HFFc6 (cell line): ENCODE measurements at regions not wholly inside any gene's neighbourhood (a gene's known extent, or its start where the extent isn't known, plus 50 kb on each side); places are given as distances from the start of the nearest gene placed in this dataset.
"Not testable (repeated sequence)": the region's sequence is repeated elsewhere in the genome, so short reads cannot be mapped to it uniquely, and the experiment has no call there.

ENCODE experiments used
- DNase-seq: peaks from one replicate; pipeline ENCODE4 v3.0.0-alpha.2; 2018
- H3K27ac Mint-ChIP-seq: 2 replicates; pipeline ENCODE4 v1.8.0; 2020; ENCODE audit warnings: mild to moderate bottlenecking, mixed read lengths
- H3K27me3 Mint-ChIP-seq: 2 replicates; pipeline ENCODE4 v1.8.0; 2021; ENCODE audit warnings: mild to moderate bottlenecking, moderate library complexity, mixed read lengths; ENCODE audit not compliant: insufficient read depth
- H3K36me3 Mint-ChIP-seq: 2 replicates; pipeline ENCODE4 v1.8.0; 2021; ENCODE audit warnings: low read depth, mixed read lengths
- H3K4me1 Mint-ChIP-seq: 2 replicates; pipeline ENCODE4 v1.8.0; 2020; ENCODE audit warnings: low read depth, mixed read lengths
- H3K4me3 Mint-ChIP-seq: 2 replicates; pipeline ENCODE4 v1.8.0; 2020; ENCODE audit warnings: mild to moderate bottlenecking, moderate library complexity, mixed read lengths
- H3K9me3 Mint-ChIP-seq: 2 replicates; pipeline ENCODE4 v1.8.0; 2020; ENCODE audit warnings: mild to moderate bottlenecking, mixed read lengths
- TF ChIP-seq, protein P1 (sequence below): fragments of 200-600 bp; sonication (generic); IDR thresholded peaks from 2 replicates; pipeline ENCODE4 v1.5.0; 2021; ENCODE audit warnings: antibody characterized with exemption, mild to moderate bottlenecking

- Mint-ChIP-seq H3K27ac (no peak overlapping the region), H3K4me3 (no peak overlapping the region), H3K4me1 (no peaks in the 10 kb centered on the region), H3K36me3 (no peaks in the 10 kb centered on the region), H3K27me3 (no peaks in the 10 kb centered on the region; the same call in 1 of the 2 replicates), H3K9me3 (no peaks in the 10 kb centered on the region)
- TF ChIP-seq, protein P1, sequence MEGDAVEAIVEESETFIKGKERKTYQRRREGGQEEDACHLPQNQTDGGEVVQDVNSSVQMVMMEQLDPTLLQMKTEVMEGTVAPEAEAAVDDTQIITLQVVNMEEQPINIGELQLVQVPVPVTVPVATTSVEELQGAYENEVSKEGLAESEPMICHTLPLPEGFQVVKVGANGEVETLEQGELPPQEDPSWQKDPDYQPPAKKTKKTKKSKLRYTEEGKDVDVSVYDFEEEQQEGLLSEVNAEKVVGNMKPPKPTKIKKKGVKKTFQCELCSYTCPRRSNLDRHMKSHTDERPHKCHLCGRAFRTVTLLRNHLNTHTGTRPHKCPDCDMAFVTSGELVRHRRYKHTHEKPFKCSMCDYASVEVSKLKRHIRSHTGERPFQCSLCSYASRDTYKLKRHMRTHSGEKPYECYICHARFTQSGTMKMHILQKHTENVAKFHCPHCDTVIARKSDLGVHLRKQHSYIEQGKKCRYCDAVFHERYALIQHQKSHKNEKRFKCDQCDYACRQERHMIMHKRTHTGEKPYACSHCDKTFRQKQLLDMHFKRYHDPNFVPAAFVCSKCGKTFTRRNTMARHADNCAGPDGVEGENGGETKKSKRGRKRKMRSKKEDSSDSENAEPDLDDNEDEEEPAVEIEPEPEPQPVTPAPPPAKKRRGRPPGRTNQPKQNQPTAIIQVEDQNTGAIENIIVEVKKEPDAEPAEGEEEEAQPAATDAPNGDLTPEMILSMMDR = no peak
- DNase-seq = no peak
These were observed 122.2 kb upstream of the SALL4 start for GRCh38 chr20:51924509-51924908.

DNA sequence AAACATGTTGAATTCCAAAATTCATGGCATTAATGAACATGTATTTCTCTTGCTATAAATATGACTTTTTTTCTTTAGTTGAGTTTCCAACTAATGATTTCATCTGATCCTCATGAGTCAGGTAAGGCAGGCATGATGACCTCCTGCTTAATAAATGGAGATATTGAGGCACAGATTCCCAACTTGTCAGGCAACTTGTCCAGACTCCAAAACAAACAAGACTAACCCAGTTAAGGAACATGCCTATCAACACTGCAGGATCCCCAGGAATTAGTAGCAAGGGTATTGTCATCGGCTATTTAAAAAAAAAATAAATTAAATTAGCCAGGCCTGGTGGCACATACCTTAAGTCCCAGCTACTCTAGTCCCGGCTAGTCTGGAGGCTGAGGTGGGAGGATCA is 121.3 kb upstream of the SALL4 start:
- TF ChIP-seq, protein P1 = no peak
- Mint-ChIP-seq H3K27ac (no peak overlapping the region), H3K9me3 (no peaks in the 10 kb centered on the region), H3K36me3 (no peaks in the 10 kb centered on the region), H3K4me1 (no peaks in the 10 kb centered on the region), H3K27me3 (no peaks in the 10 kb centered on the region; the same call in 1 of the 2 replicates), H3K4me3 (no peak overlapping the region)
- no peak for DNase-seq

GRCh38 chr20:51922812-51923211 is 120.5 kb upstream of the SALL4 start:
- H3K4me1 Mint-ChIP-seq, H3K9me3 Mint-ChIP-seq, H3K4me3 Mint-ChIP-seq, H3K27ac Mint-ChIP-seq, DNase-seq, H3K36me3 Mint-ChIP-seq, H3K27me3 Mint-ChIP-seq: not testable (repeated sequence)

DNA sequence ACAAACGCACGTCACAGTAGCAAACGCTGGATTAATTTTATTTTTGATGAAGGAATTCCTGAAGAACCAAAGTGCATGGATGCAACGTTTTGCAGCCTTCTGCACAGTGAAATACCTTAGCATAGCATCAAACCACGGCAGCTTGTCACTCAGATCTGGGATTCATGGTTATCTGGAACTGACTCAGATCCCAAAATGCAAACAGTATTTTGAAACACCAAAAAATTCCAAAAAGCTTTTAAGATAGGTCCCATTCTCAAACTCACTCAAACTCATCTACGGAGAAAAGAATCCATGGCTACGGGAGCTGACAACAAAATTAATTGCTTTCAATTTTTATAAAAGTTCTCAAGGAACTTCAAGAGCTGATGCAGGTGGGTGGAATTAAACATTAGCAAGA is 116.2 kb upstream of the SALL4 start:
- TF ChIP-seq, protein P1 = no peak
- H3K9me3 Mint-ChIP-seq = no peaks in the 10 kb centered on the region
- no peak overlapping the region for H3K27ac Mint-ChIP-seq
- H3K36me3 Mint-ChIP-seq = no peaks in the 10 kb centered on the region
- H3K4me3 Mint-ChIP-seq = no peak overlapping the region
- no peak for DNase-seq
- H3K27me3 Mint-ChIP-seq = peaks cover 3% of the 10 kb centered on the region
- peaks cover 13% of the 10 kb centered on the region for H3K4me1 Mint-ChIP-seq

DNA sequence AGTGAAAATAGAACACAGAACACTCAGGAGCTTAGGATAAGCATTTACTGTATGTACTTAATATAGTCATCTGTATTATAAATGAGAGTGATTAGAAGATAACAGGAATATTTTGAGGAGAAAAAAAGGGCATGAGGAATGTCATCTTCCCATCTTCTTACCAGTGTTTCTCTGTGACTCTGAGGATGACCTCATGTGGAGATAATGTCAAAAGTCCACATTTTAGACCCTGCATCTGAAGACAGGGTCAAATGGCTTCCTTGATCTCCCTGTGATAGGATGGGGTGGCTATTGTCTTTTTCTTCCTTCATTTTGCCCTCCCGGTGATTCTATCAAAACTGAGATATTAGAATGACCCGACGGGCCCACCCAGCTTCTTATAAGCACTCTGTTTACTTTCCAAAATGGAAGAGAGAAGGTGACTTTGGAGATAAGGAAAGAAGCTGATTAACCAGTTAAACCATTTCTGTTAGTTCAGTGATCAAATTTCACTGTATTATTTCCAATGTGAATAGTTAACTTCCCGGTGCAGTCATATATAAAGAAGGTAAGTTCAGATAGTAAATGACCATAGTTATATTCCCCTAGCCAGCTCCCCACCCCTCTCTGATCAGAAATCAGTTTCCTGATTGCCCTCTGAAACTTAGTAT is 115.7 kb upstream of the SALL4 start:
- Mint-ChIP-seq H3K4me3 (no peak overlapping the region), H3K36me3 (no peaks in the 10 kb centered on the region), H3K27ac (no peak overlapping the region)

GRCh38 chr20:51916244-51916643 is 113.9 kb upstream of the SALL4 start:
- H3K4me3 Mint-ChIP-seq = no peak overlapping the region
- H3K27me3 Mint-ChIP-seq = peaks cover 3% of the 10 kb centered on the region
- no peak overlapping the region for H3K27ac Mint-ChIP-seq
- TF ChIP-seq, protein P1 = no peak
- DNase-seq = no peak
- peaks cover 18% of the 10 kb centered on the region for H3K4me1 Mint-ChIP-seq
- H3K9me3 Mint-ChIP-seq = no peaks in the 10 kb centered on the region
- H3K36me3 Mint-ChIP-seq = no peaks in the 10 kb centered on the region

More for the DNA sequence above, 115.7 kb upstream of the SALL4 start:
- no peak for DNase-seq
- Mint-ChIP-seq H3K27me3 (peaks cover 3% of the 10 kb centered on the region), H3K4me1 (peaks cover 13% of the 10 kb centered on the region), H3K9me3 (no peaks in the 10 kb centered on the region)
- TF ChIP-seq, protein P1 = no peak
